Head of caudate nucleus (tissue), 42 donors: ENCODE measurements at regions not wholly inside any gene's neighbourhood (a gene's known extent, or its start where the extent isn't known, plus 50 kb on each side); places are given as distances from the start of the nearest gene placed in this dataset.

ENCODE experiments used
- DNase-seq, 42 donors: peaks; one replicate each; pipeline versions ENCODE4 v3.0.0 to v3.0.0-alpha.2; 2020 to 2021; ENCODE audit warnings: mixed read lengths in 7 of 42
- intact Hi-C: fragments of 100-400 bp; cut with DNase I; formaldehyde crosslinking; loops from one replicate; pipeline ENCODE4 v1.15.0; 2022

DNA sequence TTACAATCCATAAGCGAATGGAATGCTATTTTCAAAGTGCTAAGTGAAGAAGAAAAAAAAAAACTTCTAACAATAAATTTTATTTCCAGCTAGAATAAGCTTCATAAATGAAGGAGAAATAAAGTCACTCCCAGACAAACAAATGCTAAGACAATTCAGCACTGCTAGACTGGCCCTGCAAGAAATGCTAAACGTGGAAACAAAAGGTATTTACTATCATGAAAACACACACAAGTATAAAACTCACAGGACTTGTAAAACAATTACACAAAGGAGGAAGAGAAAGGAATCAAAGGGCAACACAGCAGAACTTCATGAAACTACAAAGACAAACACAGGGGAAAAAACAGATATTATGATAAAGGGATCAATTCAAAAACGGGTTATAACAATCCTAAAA is 85.8 kb upstream of the NELL2 start:
- intact Hi-C loops: no loop called here

DNA sequence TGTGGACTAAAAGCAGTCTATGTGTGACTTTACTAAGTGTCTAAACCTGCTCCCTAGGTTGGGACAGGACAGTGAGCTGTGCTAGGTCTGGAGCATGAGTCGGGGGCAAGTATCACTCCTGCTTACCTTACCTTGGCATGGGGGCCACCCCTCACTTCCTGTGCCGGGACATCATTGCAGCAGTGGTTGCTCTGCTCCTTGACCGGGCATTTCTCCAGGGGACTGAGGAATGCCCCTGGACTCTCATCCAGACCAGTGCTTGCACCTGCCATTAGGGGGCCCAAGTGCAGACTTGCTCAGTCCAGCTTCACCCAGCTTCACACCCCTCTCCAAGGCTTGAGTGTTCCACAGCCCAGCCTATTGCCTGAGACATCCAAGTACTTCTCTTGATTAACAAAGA is 84.7 kb upstream of the NELL2 start:
- DNase-seq: no peak
- intact Hi-C loops: no loop called here

More for the DNA sequence above, 85.8 kb upstream of the NELL2 start:
- no peak for DNase-seq

DNA sequence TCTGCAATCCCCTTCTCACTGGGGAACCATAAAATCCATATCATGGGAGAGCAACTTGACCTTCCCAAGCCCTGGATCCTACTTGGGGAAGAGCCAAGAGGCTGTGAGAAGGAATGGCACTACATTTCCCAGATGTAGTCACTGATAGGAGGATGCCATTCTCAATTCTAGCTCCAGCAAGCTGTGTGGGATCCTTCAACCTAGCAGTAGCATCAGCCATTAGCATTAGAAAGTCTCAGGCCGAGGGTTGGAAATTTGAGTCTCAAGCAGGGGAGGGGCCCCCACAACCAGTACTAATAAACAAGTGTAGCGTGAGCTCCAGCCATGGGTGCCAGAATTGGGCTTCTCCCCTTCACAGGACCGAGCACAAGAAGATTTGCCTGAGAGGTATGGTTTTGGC is 84.3 kb upstream of the NELL2 start:
- no peak for DNase-seq
- intact Hi-C loops: no loop called here

DNA sequence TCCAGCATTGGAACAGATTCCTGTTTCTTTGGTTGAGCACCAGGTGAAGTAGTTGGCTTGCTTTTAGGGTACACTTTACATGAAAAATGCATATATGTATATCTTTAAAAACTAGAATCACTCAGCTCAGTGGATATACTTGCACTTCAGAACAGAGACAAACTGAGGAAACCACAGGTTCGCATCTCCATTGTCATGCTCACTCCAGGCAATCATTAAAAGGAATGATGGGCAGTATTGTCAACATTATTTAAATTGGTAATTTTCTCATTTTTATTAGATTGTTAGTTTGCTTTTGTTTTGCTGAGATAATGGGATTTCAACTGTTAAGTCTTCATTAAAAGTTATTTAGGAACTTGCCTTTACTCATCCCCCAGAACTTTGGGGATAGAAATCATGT is 71.0 kb upstream of the NELL2 start:
- no peak for DNase-seq
- intact Hi-C loops: no loop called here

DNA sequence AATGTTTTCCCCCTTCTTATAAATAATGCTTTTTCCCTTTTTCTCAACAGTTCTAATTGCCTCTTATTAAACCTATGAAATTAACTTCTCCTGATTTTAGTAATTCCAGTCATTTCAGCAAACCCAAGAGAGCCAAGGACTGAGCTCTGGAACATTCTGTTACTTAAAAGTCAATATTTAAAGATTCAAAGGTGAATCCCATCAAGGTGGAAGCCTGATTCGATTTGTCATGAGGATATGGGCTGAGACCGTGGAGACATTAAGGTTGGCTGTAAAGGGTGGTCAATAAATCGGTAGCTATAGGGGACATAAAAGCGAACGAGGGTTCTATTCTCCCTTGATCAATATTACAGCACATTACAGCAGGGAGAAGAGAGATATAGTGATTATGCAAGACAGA is 66.6 kb upstream of the NELL2 start:
- DNase-seq: no peak
- intact Hi-C loops: no loop called here

DNA sequence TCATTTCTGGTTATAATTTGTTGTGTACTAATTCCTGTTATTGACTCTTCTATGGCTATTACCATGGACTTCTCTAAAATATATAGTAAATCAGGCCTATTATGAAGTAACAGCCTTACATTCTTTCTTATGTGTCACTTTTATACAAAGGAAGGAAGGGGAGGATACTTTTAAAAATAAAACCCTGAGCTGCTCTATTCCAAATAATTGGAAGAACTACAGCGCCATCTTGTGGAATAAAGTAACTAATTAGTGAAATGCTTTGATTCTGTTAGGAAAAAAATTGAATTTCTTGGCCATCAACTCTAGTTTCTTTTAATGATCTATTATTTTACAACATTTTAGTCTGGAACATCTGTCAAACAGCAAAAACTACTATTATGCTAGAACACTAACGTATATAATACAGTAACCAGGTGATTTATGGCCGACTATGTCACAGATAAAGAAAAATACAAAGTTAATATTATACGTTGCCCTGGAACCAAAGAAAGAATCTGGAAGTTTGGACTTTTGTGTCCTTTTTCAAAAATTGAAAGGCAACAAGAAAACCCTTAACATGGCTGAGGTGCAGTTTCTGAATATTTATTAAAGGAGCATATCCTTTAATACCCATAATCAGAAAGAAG is 55.0 kb upstream of the NELL2 start:
- no peak for DNase-seq

DNA sequence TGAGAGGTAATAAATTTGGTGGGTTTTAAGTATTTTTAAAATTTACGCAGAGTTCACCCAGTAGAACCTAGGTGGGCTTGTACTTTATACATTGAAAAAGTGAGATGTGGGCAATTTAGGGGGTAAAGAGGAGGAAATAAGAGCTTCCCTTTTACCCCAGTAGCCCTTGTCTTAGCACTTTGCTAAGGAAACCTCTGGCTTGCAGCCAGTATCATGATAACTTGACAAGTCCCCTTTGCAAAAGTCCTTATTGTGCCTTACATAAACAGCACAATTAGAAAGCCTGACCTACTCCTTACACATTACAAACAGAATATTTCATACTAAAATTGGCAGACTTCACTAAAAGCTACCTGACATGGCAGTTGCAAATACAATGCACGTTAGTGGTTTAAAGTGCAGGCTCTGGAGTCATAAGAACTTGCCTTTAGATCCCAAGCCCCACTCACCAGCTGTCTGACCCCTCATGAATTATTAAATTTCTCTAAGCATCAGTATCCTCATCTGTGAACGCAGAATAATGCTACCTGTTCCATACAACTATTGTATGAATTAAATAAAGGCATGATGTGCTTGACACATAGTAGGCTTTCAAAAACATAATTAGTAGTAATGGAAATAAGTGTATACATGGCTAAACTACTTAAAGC is 53.2 kb upstream of the NELL2 start:
- intact Hi-C loops: no loop called here
- no peak for DNase-seq

More for the DNA sequence above, 55.0 kb upstream of the NELL2 start:
- intact Hi-C loops: loop anchor here (5.0 kb wide), 1 partner anchor 974 kb away; no protein-coding TSS in a partner anchor
